ENCODE measurements at regions not wholly inside any gene's neighbourhood (a gene's known extent, or its start where the extent isn't known, plus 50 kb on each side); places are given as distances from the start of the nearest gene placed in this dataset.

DNA sequence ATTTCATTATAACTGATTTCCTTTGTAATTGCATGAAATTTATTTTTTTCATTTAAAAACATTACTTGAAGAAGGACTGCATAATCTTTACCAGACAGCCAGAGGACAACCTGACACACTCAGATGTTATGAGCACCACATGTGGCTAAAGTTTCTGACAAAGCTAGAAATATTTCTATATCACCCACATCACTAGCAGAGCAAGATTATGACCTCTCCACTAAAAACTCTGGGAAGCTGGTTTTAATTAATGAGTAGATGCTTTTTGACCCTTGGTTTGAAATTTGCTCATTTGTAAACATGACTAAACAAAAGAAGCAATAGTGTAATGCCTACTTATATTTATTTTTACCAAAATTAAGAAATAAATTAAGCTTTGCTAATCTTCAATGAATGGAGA, 661.5 kb upstream of the EPHA5 start:
- TF ChIP-seq, protein P1, sequence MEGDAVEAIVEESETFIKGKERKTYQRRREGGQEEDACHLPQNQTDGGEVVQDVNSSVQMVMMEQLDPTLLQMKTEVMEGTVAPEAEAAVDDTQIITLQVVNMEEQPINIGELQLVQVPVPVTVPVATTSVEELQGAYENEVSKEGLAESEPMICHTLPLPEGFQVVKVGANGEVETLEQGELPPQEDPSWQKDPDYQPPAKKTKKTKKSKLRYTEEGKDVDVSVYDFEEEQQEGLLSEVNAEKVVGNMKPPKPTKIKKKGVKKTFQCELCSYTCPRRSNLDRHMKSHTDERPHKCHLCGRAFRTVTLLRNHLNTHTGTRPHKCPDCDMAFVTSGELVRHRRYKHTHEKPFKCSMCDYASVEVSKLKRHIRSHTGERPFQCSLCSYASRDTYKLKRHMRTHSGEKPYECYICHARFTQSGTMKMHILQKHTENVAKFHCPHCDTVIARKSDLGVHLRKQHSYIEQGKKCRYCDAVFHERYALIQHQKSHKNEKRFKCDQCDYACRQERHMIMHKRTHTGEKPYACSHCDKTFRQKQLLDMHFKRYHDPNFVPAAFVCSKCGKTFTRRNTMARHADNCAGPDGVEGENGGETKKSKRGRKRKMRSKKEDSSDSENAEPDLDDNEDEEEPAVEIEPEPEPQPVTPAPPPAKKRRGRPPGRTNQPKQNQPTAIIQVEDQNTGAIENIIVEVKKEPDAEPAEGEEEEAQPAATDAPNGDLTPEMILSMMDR (IDR thresholded peaks at IDR 0.05; ENCODE audit: low read depth, low read length, poor library complexity, severe bottlenecking) = no peak
- TF ChIP-seq EZH2phosphoT487 (IDR thresholded peaks at IDR 0.05; ENCODE audit: borderline replicate concordance, low read length) = no peak
